Gastrocnemius medialis (tissue), 4 donors: ENCODE measurements at regions not wholly inside any gene's neighbourhood (a gene's known extent, or its start where the extent isn't known, plus 50 kb on each side); places are given as distances from the start of the nearest gene placed in this dataset.

Source experiments
- CTCF ChIP-seq, 5 experiments: fragments of 450-650 bp in 3 of 5; fragments of 200-600 bp in 2 of 5; sonication (generic) in 2 of 5; IDR thresholded peaks in 4 of 5; conservative IDR thresholded peaks in 1 of 5; 1 replicate in 4 of 5; 2 replicates in 1 of 5; pipeline ENCODE4 v1.5.1; 2016 to 2019; ENCODE audit warnings: antibody characterized with exemption in 5 of 5, mild to moderate bottlenecking in 3 of 5, moderate library complexity in 3 of 5
- POLR2A ChIP-seq, 2 donors: fragments of 450-650 bp; IDR thresholded peaks; one replicate each; pipeline ENCODE4 v1.6.1; 2017; ENCODE audit warnings: antibody characterized with exemption in 2 of 2, mild to moderate bottlenecking in 2 of 2, moderate library complexity in 2 of 2

DNA sequence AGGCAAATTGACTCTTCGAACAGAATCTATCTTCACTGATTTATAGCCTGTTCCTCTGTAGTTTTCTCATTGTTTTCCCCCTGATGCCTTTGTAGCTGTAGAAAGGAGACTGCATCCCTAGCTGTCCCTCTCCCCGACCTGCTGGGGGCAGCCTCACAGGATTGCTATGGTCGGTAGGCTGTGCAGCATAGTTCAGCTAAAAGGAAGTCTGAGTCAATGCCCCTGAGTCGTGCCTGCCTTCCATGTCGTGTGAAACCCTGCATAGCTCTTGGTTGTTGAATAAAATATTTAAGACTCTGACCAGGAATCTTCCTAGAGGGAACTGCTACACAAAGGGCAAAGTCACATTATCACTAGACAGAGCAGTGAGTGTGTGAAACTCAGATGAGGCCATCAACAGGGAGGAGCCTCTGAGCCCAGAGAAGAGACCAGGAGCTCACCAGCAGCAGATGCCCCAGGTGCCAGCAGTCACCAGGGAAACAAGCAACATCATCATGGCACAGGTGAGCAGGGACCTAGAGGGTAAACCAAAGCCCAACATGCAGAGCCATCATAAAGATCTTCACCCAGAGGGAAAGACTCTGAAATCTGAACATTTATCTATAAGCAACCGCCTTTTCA is 108.4 kb upstream of the NBEA start:
- TF ChIP-seq CTCF (IDR thresholded peaks at IDR 0.05 in 4 of 5, conservative IDR thresholded peaks at IDR 0.05 in 1 of 5) (no peak), POLR2A (IDR thresholded peaks at IDR 0.05) (no peak)
